K562 (cell line): ENCODE measurements at regions not wholly inside any gene's neighbourhood (a gene's known extent, or its start where the extent isn't known, plus 50 kb on each side); places are given as distances from the start of the nearest gene placed in this dataset.

ENCODE experiments used
- ATAC-seq: fragments of 200-7000 bp; cut with Tn5 transposase; 3 replicates; pipeline ENCODE4 v1.9.1; 2020; ENCODE audit warnings: moderate library complexity
- BruUV-seq: library from RNA; stranded (reverse); fragments of 400-500 nt; replicated peaks from 2 replicates; lab custom pipeline; 2021; lab: Mats Ljungman, UMichigan
- CTCF ChIA-PET: fragments of 300-600 bp; formaldehyde crosslinking; extraction: SDS; loops from one replicate; lab custom pipeline; 2021; ENCODE audit warnings: low intra/inter-chr PET ratio; lab: Yijun Ruan, JAX
- POLR2A ChIA-PET: fragments of 300-600, 350-650 bp; sonication (Branson Sonifier 250); formaldehyde crosslinking; extraction: SDS; loops from one replicate; lab custom pipeline; 2021; ENCODE audit warnings: antibody characterized with exemption, inconsistent platforms; lab: Yijun Ruan, JAX
- DNase-seq, 4 experiments: peaks; one replicate each; pipeline versions ENCODE4 v3.0.0 to v3.0.0-alpha.2; 2011 to 2018; ENCODE audit warnings: low spot score in 3 of 4, mixed read lengths in 3 of 4; ENCODE audit errors: extremely low read depth in 1 of 4
- FAIRE-seq: peaks from 2 replicates; lab custom pipeline; 2011; peaks lifted over from hg19 to GRCh38; lab: Jason Lieb, UNC
- H2AFZ ChIP-seq: 2 replicates; pipeline ENCODE4 v1.6.0; 2011; ENCODE audit warnings: low read depth, low read length, control low read depth, inconsistent platforms
- H3K27ac ChIP-seq: fragments of 200-600 bp; 3 replicates; pipeline ENCODE4 v1.8.0; 2011; ENCODE audit warnings: low read depth, mild to moderate bottlenecking, control low read depth, inconsistent platforms, low read length, moderate library complexity, mixed read lengths; ENCODE audit errors: extremely low read depth
- H3K27me3 ChIP-seq, 2 experiments: fragments of 300-600 bp in 1 of 2; 2 replicates in 1 of 2; 3 replicates in 1 of 2; pipeline versions ENCODE4 v1.6.0 to v1.8.0; 2011; ENCODE audit warnings: inconsistent platforms in 2 of 2, low read length in 2 of 2, mild to moderate bottlenecking in 1 of 2, mixed read lengths in 1 of 2, moderate library complexity in 1 of 2; ENCODE audit not compliant: control insufficient read depth in 2 of 2, insufficient read depth in 2 of 2
- H3K36me3 ChIP-seq: fragments of 300-600 bp; 3 replicates; pipeline ENCODE4 v1.8.0; 2011; ENCODE audit warnings: mild to moderate bottlenecking, low read length, inconsistent platforms; ENCODE audit not compliant: control insufficient read depth, insufficient read depth
- H3K4me1 ChIP-seq, 2 experiments: fragments of 200-600 bp in 1 of 2; replicated peaks in 1 of 2; 2 replicates in 1 of 2; 3 replicates in 1 of 2; pipeline versions ENCODE4 v1.5.1 to v1.8.0; 2011; ENCODE audit warnings: inconsistent platforms in 2 of 2, low read length in 2 of 2, mild to moderate bottlenecking in 1 of 2, mixed read lengths in 1 of 2, moderate library complexity in 1 of 2; ENCODE audit not compliant: control insufficient read depth in 2 of 2, insufficient read depth in 2 of 2
- H3K4me2 ChIP-seq: 2 replicates; pipeline ENCODE4 v1.6.1; 2011; ENCODE audit warnings: low read length, control low read depth, inconsistent platforms, mixed read lengths; ENCODE audit not compliant: insufficient read depth
- H3K4me3 ChIP-seq: fragments of 200-600 bp; sonication (generic), shearing (Covaris generic); 2 replicates; pipeline ENCODE4 v1.5.1; 2016; ENCODE audit warnings: control low read depth, inconsistent platforms
- H3K79me2 ChIP-seq: fragments of 200-600 bp; 3 replicates; pipeline ENCODE4 v1.8.0; 2011; ENCODE audit warnings: low read length, inconsistent platforms; ENCODE audit not compliant: control insufficient read depth, insufficient read depth
- H3K9ac ChIP-seq, 2 experiments: 2 replicates each; pipeline versions ENCODE4 v1.6.0 to v1.6.1; 2011; ENCODE audit warnings: low read depth in 2 of 2, low read length in 2 of 2, control low read depth in 1 of 2, inconsistent platforms in 1 of 2, mild to moderate bottlenecking in 1 of 2, mixed read lengths in 1 of 2; ENCODE audit not compliant: insufficient read depth in 1 of 2
- H3K9me1 ChIP-seq: one replicate; pipeline ENCODE4 v1.6.0; 2011; ENCODE audit warnings: inconsistent platforms, mild to moderate bottlenecking, low read length, moderate library complexity; ENCODE audit not compliant: control insufficient read depth, insufficient read depth
- H3K9me3 ChIP-seq: replicated peaks from 2 replicates; pipeline ENCODE4 v1.5.1; 2011; ENCODE audit warnings: low read depth, low read length, inconsistent platforms; ENCODE audit not compliant: control insufficient read depth, insufficient read depth
- H4K20me1 ChIP-seq: replicated peaks from 2 replicates; pipeline ENCODE4 v1.6.1; 2011; ENCODE audit warnings: low read length, inconsistent platforms, mixed read lengths; ENCODE audit not compliant: control insufficient read depth, insufficient read depth
- C11orf30 ChIP-seq: fragments of 450-650 bp; IDR thresholded peaks from 2 replicates; pipeline ENCODE4 v1.6.1; 2016; ENCODE audit warnings: low read depth, mild to moderate bottlenecking
- HDAC2 ChIP-seq: fragments of 450-650 bp; IDR thresholded peaks from 2 replicates; pipeline ENCODE4 v1.6.1; 2016; ENCODE audit warnings: mild to moderate bottlenecking
- MAFF ChIP-seq: IDR thresholded peaks from 2 replicates; pipeline ENCODE4 v1.6.1; 2012; ENCODE audit warnings: low read length, improper control_type of control experiment
- MAFG ChIP-seq: fragments of 450-650 bp; conservative IDR thresholded peaks from 2 replicates; pipeline ENCODE4 v1.6.1; 2016; ENCODE audit warnings: missing genetic modification characterization, missing compliant biosample characterization
- MAFK ChIP-seq: IDR thresholded peaks from 2 replicates; pipeline ENCODE4 v1.6.1; 2011; ENCODE audit warnings: low read length, improper control_type of control experiment
- NCOA2 ChIP-seq, 2 experiments: fragments of 450-650 bp; IDR thresholded peaks; 2 replicates each; pipeline ENCODE4 v1.6.1; 2018; ENCODE audit warnings: mild to moderate bottlenecking in 2 of 2, moderate library complexity in 1 of 2; ENCODE audit not compliant: partially characterized antibody in 2 of 2
- RNF2 ChIP-seq: sonication (generic); IDR thresholded peaks from 2 replicates; pipeline ENCODE4 v1.6.1; 2016
- TCFL5 ChIP-seq: fragments of 250-450 bp; sonication (Bioruptor Pico); conservative IDR thresholded peaks from 2 replicates; pipeline ENCODE4 v1.6.1; 2021; ENCODE audit warnings: mild to moderate bottlenecking, moderate library complexity, matching md5 sums
- ZNF143 ChIP-seq: sonication (generic); formaldehyde crosslinking; IDR thresholded peaks from 2 replicates; pipeline ENCODE4 v1.9.0; 2022; ENCODE audit warnings: mild to moderate bottlenecking, missing genetic modification reagents
- ZNF316 ChIP-seq: fragments of 450-650 bp; IDR thresholded peaks from 2 replicates; pipeline ENCODE4 v1.6.1; 2016
- ZNF717 ChIP-seq: fragments of 250-450 bp; sonication (Bioruptor Pico); IDR thresholded peaks from 2 replicates; pipeline ENCODE4 v1.5.0; 2021
- WGBS: fragments of 100-300 bp; shearing (Covaris generic); methylation state at CpG from one replicate; pipeline ENCODE4 v1.1.6; 2016; ENCODE audit warnings: low coverage, mixed read lengths; ENCODE audit not compliant: insufficient coverage; ENCODE audit errors: missing lambda C conversion rate; 5-methylcytosine and 5-hydroxymethylcytosine counted together
- in situ Hi-C: fragments of 300-500 bp; cut with MboI; formaldehyde crosslinking; loops from 4 replicates; pipeline ENCODE4 v1.15.0; 2018; ENCODE audit warnings: inconsistent platforms, mixed read lengths
- intact Hi-C: fragments of 100-400 bp; cut with micrococcal nuclease; formaldehyde crosslinking; loops from 2 replicates; pipeline ENCODE4 v1.14.2; 2022
- TF ChIP-seq, protein P1 (sequence below): fragments of 250-450 bp; sonication (Bioruptor Pico); IDR thresholded peaks from 2 replicates; pipeline ENCODE4 v1.4.0; 2020; ENCODE audit warnings: borderline replicate concordance

GRCh38 chr16:8053437-8053836 is 536.9 kb downstream of the TMEM114 start:
- in situ Hi-C loops = no loop called here
- no TSS peak for BruUV-seq

DNA sequence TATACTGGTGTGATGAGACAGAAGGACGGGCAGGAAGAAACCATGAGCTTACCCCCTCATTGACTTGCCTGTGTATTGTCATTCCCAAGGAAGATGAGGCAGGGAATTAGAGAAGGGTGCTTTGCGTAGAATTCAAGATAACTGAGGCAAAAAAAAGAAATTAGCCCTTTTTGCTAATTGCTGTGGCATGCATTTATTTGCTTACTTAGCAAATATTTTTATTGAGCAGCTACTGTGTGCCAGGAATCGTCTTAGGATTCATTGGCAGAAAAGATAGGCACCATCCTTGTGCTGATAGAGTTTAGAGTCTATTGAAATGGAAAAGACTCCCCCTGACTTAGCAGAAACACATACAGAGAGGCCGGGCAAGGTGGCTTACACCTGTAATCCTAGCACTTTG is 541.9 kb downstream of the TMEM114 start:
- H4K20me1 ChIP-seq = no peaks in the 10 kb centered on the region; the same call in 1 of the 2 replicates
- no peak overlapping the region for H3K9ac ChIP-seq
- TF ChIP-seq ZNF717 (CRISPR knock-in tag) (no peak), C11orf30 (peak; percentile 67), ZNF316 (peak; percentile 85), HDAC2 (no peak), MAFF (peak; percentile 76), MAFG (peak; percentile 66), MAFK (peak; percentile 77)
- intact Hi-C loops (loop anchor here (10.0 kb wide), 1 partner anchor 66 kb away; no protein-coding TSS in a partner anchor), in situ Hi-C loops (no loop called here)
- ATAC-seq (no peak), FAIRE-seq (no peak), DNase-seq (no peak)
- no peaks in the 10 kb centered on the region for H3K9me3 ChIP-seq
- 94% methylated on average over 4 of the region's 4 CpGs for WGBS
- peaks cover 92% of the 10 kb centered on the region for H3K79me2 ChIP-seq
- POLR2A ChIA-PET = interaction anchor here (0.6 kb wide), 1 partner anchor 64 kb away, joined by 3 read pairs; no protein-coding TSS in a partner anchor
- H3K36me3 ChIP-seq = peaks cover 76% of the 10 kb centered on the region
- no peak overlapping the region for H3K4me3 ChIP-seq
- H3K4me2 ChIP-seq = no peak overlapping the region
- no peaks in the 10 kb centered on the region for H3K9me1 ChIP-seq
- no peaks in the 10 kb centered on the region for H3K4me1 ChIP-seq
- H2AFZ ChIP-seq = no peak overlapping the region
- H3K27ac ChIP-seq = no peak overlapping the region
- no TSS peak for BruUV-seq
- CTCF ChIA-PET = no interaction called here
- H3K27me3 ChIP-seq = no peaks in the 10 kb centered on the region

More at GRCh38 chr16:8053437-8053836, 536.9 kb downstream of the TMEM114 start:
- CTCF ChIA-PET = no interaction called here
- Histone ChIP-seq H3K4me3 (no peak overlapping the region), H3K9me1 (no peaks in the 10 kb centered on the region), H3K9ac (no peak overlapping the region)
- no peak for DNase-seq
- no peak for TF ChIP-seq NCOA2 (IDR thresholded peaks at IDR 0.05; ENCODE audit: partially characterized antibody in 2 of 2)
- no peak for TF ChIP-seq ZNF143
- no peak for TF ChIP-seq TCFL5 (CRISPR knock-in tag)
- TF ChIP-seq, protein P1, sequence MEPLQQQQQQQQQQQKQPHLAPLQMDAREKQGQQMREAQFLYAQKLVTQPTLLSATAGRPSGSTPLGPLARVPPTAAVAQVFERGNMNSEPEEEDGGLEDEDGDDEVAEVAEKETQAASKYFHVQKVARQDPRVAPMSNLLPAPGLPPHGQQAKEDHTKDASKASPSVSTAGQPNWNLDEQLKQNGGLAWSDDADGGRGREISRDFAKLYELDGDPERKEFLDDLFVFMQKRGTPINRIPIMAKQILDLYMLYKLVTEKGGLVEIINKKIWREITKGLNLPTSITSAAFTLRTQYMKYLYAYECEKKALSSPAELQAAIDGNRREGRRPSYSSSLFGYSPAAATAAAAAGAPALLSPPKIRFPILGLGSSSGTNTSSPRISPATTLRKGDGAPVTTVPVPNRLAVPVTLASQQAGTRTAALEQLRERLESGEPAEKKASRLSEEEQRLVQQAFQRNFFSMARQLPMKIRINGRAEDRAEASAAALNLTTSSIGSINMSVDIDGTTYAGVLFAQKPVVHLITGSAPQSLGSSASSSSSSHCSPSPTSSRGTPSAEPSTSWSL (CRISPR knock-in tag) = no peak
- TF ChIP-seq RNF2 = no peak
- TF ChIP-seq, all 486 proteins: peak for 0
- intact Hi-C loops = no loop called here
- ATAC-seq (no peak), FAIRE-seq (no peak)
- 98% methylated on average over 4 of the region's 4 CpGs for WGBS
- Histone ChIP-seq H3K4me1 (no peaks in the 10 kb centered on the region), H3K79me2 (peaks cover 86% of the 10 kb centered on the region), H3K4me2 (no peak overlapping the region), H3K9me3 (no peaks in the 10 kb centered on the region), H3K27me3 (no peaks in the 10 kb centered on the region), H3K27ac (no peak overlapping the region), H4K20me1 (peaks cover 11% of the 10 kb centered on the region; the same call in 1 of the 2 replicates), H2AFZ (no peak overlapping the region), H3K36me3 (peaks cover 69% of the 10 kb centered on the region)
- POLR2A ChIA-PET = no interaction called here
